ENCODE measurements at regions not wholly inside any gene's neighbourhood (a gene's known extent, or its start where the extent isn't known, plus 50 kb on each side); places are given as distances from the start of the nearest gene placed in this dataset.
"Not testable (repeated sequence)": the region's sequence is repeated elsewhere in the genome, so short reads cannot be mapped to it uniquely, and the experiment has no call there.

DNA sequence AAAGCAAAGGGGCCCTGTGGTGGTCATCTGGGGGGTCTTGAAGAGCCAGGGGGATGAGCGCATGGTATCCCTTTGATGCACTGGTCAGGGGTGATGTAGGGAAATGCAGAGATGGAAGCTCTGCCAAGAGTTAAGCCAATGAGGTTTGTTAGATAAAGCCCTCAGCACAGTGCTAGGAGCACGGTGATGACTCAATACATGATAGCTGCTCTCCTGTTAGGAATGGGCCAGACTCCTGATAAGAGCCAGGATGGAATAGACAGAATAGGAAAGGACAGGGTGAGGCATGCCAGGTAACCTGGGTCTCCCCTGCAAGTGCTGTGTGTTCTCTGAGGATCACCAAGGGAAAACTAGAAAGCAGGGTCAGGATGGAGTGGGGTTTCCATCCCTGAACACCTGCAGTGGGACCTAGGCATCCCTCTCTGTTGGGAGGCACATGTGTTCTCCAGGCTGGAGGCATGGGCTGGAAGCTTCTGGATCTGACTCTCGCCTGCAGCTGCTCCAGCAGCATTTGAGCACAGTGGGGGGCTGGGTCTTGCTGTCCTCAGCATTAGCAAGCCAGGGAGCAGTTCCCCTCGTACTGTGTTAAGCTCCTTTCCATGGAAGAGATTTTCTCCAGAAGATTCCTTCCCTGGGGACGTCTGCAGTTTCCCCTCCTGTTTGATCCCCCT, 71.8 kb upstream of the TIAM2 start:
- no peak for DNase-seq

DNA sequence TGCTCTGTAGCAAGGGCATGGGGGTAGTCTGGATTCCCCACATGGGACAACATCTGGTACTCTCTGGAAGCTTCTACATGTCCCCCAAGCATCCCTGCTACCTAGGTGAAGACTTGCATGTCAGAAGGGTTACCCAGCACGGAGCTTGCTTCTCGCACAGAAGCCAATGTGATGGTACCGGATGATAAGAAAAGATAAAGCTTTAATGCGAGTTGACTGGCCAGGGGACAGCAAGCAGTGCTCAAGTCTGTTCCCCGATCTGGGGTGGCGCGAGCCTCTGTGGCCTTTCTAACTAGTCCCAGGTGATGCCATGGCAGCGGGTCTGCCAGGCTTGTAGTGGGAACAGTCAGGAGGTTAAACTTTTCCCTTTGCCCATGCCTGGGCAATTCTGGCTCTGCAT, 70.0 kb upstream of the TIAM2 start:
- no peak for DNase-seq

DNA sequence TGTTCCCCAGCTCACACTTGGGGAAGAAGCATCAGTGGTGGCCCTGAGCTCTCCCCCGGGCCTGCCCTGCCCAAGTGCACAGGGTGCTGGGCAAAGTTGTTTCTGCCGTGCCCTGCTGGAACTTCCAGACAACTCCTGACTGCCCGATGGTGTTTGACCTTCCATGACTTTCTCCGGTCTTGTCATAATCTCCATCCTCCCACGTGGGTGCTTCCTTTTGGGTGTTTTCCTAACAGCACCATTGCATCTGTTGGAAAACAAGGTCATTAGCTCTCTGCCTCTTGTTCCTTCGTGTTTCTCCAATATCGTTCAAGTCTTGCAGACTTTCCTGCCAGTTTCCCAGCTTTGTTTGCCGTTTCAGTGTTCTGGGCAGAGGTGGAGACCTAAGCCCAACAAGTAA, 68.7 kb upstream of the TIAM2 start:
- no peak for DNase-seq

DNA sequence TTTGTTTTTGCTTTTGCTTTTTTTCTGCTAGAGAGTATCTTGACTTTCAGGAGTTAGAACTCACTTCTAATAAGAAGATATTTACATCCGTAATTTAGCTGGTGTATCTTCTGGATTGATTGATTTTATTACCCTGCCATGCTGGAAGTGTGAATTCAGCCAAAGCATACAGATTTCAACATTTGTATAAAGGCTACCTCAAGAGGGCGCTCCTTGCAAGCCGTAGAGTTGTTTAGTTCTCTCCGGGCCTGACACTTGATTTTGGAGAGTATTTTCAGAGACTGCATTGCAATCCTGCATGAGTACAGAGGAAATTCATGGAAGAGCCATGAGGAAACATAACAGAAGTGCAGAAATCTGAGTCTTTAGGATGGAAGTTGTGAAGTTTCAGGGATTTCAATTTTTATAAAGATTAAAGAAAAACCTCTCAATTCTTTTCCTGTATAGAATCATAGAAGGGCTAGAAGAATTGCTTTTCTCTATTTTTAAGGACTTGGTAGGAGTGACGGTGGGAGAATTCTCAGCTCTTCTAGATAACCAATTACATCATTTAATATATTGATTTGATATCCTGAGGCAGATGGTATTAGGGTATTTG, 66.7 kb upstream of the TIAM2 start:
- DNase-seq = peak; percentile 73

DNA sequence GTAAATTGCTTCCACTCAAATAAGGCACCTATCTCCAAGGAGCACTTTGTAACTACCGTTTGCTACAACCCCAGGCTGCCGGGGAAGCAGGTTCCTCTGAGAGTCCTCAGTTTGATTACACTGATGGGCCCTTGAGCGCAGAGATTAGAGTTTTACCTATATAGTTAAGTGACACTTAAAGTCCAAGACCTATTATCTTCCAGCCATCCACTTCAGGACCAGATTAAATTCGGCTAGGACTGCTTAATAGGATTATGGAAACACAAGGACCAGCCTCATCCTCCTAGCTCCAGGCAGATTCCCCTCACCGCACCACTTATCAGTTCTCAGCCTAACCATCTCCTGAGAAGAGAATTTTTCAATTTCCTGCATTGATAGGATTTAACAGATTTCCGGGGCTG, 64.7 kb upstream of the TIAM2 start:
- DNase-seq = no peak

DNA sequence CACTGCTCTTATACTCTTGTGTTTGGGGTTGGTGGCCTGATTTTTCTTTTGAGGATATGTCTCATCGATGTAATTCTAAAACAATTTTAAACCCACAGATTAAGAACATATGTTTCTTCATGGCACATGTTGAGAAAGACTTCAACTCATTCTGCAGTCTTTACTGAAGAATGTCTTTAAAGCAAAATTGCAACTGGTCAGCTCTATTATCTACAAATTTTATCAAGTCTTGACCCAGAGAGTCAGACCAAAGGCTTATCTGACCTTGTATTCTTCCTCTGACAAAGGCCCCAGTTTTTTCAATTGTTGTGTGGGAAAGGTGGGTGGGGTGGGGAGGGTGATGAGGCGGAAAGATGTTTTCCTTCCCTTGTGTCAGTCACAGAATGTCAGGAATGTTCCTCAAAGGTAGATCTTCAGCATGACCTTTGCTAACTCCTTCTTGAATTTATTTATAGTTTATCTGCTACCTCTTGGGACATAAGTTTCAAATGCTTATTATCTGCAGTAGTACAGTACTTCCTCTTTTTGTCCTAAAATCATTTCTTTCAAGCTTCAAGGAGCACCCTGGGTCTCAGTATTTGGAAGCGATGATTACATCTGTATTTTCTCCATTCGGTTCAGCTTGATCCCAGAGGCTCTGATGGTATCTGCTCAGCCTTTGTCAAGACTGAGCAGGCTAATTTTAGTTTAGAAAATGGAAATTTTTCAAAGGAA, 63.2 kb upstream of the TIAM2 start:
- no peak for DNase-seq

DNA sequence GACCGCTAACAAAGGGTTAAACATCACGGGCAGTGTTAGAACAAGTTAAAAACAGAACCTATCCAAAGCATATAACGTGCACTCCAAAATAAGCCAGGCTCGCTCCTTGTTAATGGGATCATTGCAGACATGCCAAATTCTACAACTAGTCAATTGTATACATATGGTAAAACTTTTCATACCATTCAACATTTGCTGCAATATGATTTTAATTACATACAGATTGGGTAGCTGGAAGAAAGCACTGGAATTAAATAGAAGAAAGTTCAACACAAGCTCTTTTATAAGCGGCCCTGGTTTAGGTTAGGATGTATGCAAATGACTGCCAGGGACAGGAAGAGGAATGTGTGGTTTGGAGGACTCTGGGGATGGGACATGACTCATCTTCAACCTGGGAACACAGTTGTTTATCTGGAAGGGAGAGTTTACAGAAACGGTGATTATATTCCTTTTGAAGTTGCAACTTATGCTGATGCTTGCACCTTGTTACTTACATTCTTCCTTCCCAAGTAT, 62.5 kb upstream of the TIAM2 start:
- peak; percentile 47 for DNase-seq

DNA sequence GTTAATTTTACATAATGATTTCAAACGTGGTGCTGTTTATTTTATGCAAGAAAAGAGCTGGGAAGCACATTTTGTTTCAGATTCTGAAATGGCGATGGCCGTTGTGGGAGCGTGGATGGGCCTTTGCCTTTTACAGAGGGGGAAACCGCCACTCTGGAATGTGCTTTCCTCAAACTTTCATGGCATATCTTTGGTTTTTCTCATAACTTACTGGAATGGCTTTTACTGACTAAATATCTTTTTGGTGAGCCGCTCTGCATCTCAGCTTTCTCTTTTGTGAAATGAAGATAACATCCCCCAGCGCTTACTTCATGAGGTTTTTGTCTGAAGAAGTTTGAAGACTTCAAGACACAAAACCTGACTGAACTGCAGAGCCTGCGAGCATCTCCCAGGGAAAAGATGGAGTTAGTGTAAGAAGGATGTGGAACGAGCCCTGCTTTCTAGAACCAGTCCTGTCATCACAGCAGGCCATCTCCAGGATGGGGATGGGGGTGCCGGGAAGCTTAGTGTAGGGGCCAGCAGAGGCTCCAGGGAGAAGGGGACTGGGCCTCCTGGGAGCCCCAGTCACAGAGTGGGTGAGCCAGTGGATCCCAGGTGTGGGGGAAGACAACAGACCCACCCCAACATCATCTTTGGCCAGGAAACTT, 61.8 kb upstream of the TIAM2 start:
- DNase-seq = no peak

DNA sequence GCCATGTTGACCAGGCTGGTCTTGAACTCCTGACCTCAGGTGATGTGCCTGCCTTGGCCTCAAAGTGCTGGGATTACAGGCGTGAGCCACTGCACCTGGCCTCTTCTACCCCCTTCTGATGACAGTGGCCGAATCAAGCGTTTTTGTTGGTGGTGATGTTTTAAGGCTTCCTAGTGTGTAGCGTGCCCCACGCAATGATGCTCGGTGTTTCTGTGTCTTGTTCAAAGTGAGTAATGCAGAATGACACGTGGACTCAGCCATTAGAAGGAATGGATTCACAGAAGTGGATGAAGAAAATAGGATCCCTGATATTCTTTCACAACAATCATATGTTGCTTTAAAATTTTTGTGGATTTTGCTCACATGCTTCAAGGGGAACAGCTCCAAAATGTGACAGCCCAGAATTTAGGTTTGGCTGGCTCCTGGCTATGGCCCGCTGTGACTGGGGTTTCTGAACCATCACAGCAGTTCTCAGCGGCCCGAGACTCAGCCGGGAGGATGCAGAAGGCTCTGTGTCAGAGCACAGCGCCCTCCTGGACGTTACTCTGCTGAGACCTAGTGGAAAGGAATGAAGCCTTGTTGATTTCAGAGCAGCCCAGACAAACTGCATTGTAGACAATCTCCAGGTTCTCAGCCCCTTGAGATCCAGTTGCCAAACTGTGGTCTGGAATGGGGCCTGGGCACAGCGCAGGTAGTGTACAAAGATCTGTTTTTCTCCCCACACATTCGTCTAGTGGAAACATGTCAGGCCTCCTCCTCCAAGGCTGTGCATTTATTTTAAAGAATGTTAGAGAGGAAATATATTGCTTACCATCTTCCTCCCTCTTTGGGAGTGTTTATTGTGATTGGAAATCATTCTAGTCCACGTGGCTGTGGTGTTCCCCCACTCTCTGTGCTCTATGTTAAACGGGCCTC, 57.6 kb upstream of the TIAM2 start:
- DNase-seq = peak; percentile 39

DNA sequence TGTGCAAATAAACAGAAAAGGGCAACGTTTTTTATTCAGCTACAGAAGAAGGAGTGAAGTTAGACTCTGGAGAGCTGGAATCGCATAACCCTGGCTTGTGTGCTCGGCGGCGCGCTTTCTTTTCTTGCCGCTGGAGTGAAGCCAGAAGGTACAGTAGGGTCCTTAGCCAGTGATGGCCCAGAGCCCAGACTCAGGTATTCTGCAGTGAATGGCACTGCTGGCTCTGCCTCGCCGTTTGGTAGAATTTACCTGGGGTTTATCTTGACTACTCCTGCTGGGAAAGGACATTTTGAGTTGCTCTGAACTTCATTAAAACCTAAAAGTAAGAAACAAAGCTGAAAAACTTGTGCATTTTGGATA, 56.9 kb upstream of the TIAM2 start:
- DNase-seq = no peak

DNA sequence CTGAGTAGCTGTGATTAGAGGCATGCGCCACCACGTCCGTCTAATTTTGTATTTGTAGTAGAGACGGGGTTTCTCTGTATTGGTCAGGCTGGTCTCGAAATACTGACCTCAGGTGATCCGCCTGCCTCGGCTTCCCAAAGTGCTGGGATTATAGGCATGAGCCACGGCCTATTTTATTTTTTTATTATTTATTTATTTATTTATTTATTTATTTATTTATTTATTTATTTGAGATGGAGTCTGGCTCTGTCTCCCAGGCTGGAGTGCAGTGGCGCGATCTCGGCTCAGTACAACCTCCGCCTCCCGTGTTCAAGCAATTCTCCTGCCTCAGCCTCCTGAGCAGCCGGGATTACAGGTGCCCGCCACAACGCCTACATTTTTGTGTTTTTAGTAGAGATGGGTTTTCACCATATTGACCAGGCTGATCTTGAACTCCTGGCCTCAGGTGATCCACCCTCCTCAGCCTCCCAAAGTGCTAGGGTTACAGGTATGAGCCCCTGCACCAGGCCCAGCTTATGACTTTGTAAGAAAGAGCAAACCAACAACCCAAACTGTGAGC, 56.3 kb upstream of the TIAM2 start:
- not testable (repeated sequence) for DNase-seq

DNA sequence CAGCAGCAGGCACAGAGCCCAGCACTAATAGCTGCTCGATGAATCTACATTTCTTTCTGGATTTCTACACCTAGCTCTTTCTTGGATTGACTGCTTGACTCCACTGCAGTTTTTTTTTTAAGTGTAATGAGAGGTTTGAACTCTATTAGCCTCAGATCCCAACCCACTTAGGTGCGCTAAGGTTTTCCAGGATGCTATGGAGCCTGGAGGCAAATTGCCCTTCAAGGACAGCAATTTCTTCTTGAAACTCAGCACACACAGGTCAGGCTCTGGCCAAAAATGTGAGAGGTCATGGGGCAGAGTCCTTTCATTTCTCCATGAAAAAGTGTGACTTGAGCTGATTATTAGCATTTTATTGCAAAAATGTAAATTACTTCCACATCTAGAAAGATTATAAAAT, 52.3 kb upstream of the TIAM2 start:
- no peak for DNase-seq

DNA sequence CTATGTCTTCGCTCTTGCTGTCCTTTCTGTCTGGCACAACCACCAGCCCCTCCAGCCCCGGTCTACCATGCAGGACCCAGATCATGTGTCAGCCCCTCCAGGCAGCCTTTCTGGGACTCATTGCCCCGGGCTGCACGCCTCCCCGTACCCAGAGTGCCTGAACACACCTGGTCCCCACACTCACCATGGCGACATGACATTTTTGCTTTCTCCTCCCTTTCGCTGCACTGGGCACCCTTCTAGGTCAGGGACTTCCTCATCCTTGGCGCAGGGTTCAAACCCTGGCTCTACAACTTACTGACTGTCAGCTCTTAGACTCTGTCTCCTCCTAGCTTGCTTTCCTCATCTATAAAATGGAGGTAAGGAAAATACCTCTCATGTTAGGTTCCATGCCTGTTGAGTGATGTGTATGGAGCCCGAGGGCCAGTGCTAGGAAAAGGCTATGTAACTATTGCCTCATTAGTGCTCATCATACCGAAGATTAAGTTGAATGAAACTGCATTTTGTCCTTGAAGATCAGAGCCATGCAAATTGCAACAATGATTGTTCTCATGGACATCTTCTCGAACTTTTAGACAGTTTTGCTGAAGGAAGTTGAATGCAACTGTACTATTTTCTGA, 49.7 kb upstream of the TIAM2 start:
- DNase-seq = no peak

All from right hindlimb (tissue), 1 donor.